ENCODE measurements at regions not wholly inside any gene's neighbourhood (a gene's known extent, or its start where the extent isn't known, plus 50 kb on each side); places are given as distances from the start of the nearest gene placed in this dataset.
"Not testable (repeated sequence)": the region's sequence is repeated elsewhere in the genome, so short reads cannot be mapped to it uniquely, and the experiment has no call there.

GRCh38 chr5:37945446-37945845 is 105.6 kb upstream of the GDNF start:
- H3K4me1 ChIP-seq (ENCODE audit: control insufficient read depth, insufficient read depth, low read length), result no peaks in the 10 kb centered on the region
- H3K9me3 ChIP-seq (ENCODE audit: control insufficient read depth, insufficient read depth, low read depth, low read length), result no peaks in the 10 kb centered on the region
- no peak overlapping the region for H3K27ac ChIP-seq (ENCODE audit: low read length)
- peaks cover 6% of the 10 kb centered on the region; the same call in 1 of the 2 replicates for H3K27me3 ChIP-seq (ENCODE audit: control insufficient read depth, insufficient read depth, low read length)
- TF ChIP-seq POLR2AphosphoS5 (IDR thresholded peaks at IDR 0.05; ENCODE audit: low read depth, low read length) (no peak), REST (IDR thresholded peaks at IDR 0.05; ENCODE audit: insufficient read depth in 1 of 2, low read depth in 2 of 2, low read length in 1 of 2) (no peak), TCF7L2 (IDR thresholded peaks at IDR 0.05; ENCODE audit: low read depth, low read length) (no peak), CTCF (IDR thresholded peaks at IDR 0.05) (no peak), SIN3A (IDR thresholded peaks at IDR 0.05; ENCODE audit: borderline replicate concordance, insufficient read depth, low read depth, low read length) (no peak)
- POLR2A ChIA-PET, result no interaction called here
- no peak overlapping the region for H3K4me3 ChIP-seq (ENCODE audit: low read depth in 2 of 2, low read length in 2 of 2)
- no peak for ATAC-seq
- CTCF ChIA-PET, result no interaction called here
- in situ Hi-C loops (cut with HindIII; ENCODE audit: low pct_unique_long_range_greater_than_20kb, low sequenced_read_pairs) (no loop called here), intact Hi-C loops (cut with micrococcal nuclease; ENCODE audit: unreplicated experiment) (no loop called here)
- BruUV-seq (replicated peaks), result no TSS peak
- no peaks in the 10 kb centered on the region for H3K36me3 ChIP-seq (ENCODE audit: control insufficient read depth, insufficient read depth, low read length)
- DNase-seq (ENCODE audit: low read depth, low spot score), result no peak

GRCh38 chr5:37943136-37943535 is 103.3 kb upstream of the GDNF start:
- H3K4me1 ChIP-seq (ENCODE audit: control insufficient read depth, insufficient read depth, low read length); H3K4me3 ChIP-seq (ENCODE audit: low read depth in 2 of 2, low read length in 2 of 2); H3K36me3 ChIP-seq (ENCODE audit: control insufficient read depth, insufficient read depth, low read length); intact Hi-C loops (cut with micrococcal nuclease; ENCODE audit: unreplicated experiment); H3K9me3 ChIP-seq (ENCODE audit: control insufficient read depth, insufficient read depth, low read depth, low read length); POLR2A ChIA-PET; CTCF ChIA-PET; H3K27me3 ChIP-seq (ENCODE audit: control insufficient read depth, insufficient read depth, low read length); BruUV-seq (replicated peaks); ATAC-seq; H3K27ac ChIP-seq (ENCODE audit: low read length); in situ Hi-C loops (cut with HindIII; ENCODE audit: low pct_unique_long_range_greater_than_20kb, low sequenced_read_pairs); DNase-seq (ENCODE audit: low read depth, low spot score): not testable (repeated sequence)

DNA sequence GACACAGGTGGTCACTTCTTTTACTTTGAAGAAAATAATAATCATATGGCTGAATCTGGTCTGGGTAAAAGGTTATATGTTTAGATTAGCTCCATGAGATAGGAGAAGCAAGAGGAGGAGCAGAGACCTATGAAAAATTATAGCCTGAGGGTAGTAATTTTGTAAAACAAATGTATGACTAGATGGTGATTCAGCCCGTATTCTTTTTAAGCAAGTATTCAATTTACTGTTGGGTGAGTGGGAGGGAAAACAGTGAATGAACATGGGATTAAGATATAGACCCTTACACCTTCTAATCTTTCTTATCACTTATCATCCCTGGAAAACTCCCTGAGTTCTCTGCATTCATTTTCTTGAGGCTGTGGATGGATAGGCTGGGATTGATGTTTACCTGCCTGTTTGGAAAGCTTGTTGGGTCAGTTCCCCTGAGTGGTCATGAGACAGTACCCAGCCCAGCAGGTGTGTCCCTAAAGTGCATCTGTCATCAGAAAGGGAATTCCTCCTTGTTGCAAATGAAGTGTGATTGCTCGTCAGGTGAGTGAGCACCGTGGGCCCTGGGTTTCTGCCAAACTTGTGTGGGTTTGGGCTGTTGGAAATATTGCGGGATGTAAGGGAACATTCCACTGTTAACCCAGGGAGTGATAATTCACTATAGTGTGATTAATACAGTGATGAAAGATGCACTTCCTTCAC is 101.2 kb upstream of the GDNF start:
- no peak for TF ChIP-seq SIN3A (IDR thresholded peaks at IDR 0.05; ENCODE audit: borderline replicate concordance, insufficient read depth, low read depth, low read length)
- TF ChIP-seq CTCF (IDR thresholded peaks at IDR 0.05), result no peak
- POLR2A ChIA-PET, result no interaction called here

More for the DNA sequence above, 101.2 kb upstream of the GDNF start:
- ATAC-seq (no peak), DNase-seq (ENCODE audit: low read depth, low spot score) (no peak)
- intact Hi-C loops (cut with micrococcal nuclease; ENCODE audit: unreplicated experiment) (no loop called here), in situ Hi-C loops (cut with HindIII; ENCODE audit: low pct_unique_long_range_greater_than_20kb, low sequenced_read_pairs) (no loop called here)
- H3K4me3 ChIP-seq (ENCODE audit: low read depth in 2 of 2, low read length in 2 of 2), result no peak overlapping the region
- no TSS peak for BruUV-seq (replicated peaks)
- H3K4me1 ChIP-seq (ENCODE audit: control insufficient read depth, insufficient read depth, low read length), result no peaks in the 10 kb centered on the region
- H3K27me3 ChIP-seq (ENCODE audit: control insufficient read depth, insufficient read depth, low read length), result no peaks in the 10 kb centered on the region; the same call in none of the 2 replicates
- no peaks in the 10 kb centered on the region for H3K9me3 ChIP-seq (ENCODE audit: control insufficient read depth, insufficient read depth, low read depth, low read length)
- H3K27ac ChIP-seq (ENCODE audit: low read length), result no peak overlapping the region
- no peaks in the 10 kb centered on the region for H3K36me3 ChIP-seq (ENCODE audit: control insufficient read depth, insufficient read depth, low read length)
- CTCF ChIA-PET, result no interaction called here
